ENCODE measurements at regions not wholly inside any gene's neighbourhood (a gene's known extent, or its start where the extent isn't known, plus 50 kb on each side); places are given as distances from the start of the nearest gene placed in this dataset.
"Not testable (repeated sequence)": the region's sequence is repeated elsewhere in the genome, so short reads cannot be mapped to it uniquely, and the experiment has no call there.

GRCh38 chr4:43607827-43608461 lies 715.4 kb downstream of the GRXCR1 start:
- no peak for DNase-seq (ENCODE audit: low read depth, low spot score)

DNA sequence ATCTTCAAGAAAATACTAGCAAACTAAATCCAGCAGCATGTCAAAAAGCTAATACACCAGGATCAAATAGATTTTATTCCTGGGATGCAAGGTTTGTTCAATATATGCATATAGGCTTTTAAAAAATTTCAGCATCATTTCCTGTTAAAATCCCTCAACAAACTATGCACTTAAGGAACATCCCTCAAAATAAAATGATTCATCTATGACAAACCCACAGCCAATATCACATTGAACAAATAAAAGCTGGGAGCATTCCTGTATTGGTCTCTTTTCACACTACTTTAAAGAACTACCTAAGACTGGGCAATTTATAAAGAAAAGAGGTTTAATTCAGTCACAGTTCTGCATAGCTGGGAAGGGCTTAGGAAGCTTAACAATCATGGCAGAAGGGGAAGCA lies 726.7 kb downstream of the GRXCR1 start:
- DNase-seq (ENCODE audit: low read depth, low spot score): no peak

GRCh38 chr4:43637893-43638292 lies 745.4 kb downstream of the GRXCR1 start:
- not testable (repeated sequence) for DNase-seq (ENCODE audit: low read depth, low spot score)

DNA sequence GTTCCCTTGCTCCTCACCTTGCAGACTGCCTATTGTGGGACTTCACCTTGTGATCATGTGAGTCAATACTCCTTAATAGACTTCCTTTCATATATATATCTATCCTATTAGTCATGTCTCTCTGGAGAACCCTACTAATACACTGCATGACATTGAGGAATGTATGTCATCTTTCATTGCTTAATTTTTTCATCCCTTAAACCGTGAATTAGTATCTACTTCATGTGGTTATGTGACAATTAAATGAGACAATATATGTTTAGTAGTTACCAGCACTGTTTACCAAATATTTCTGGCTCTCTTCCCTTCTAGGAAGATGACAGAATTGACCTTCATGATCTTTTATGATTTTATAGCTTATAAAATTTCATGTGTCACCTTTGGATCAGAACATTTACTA lies 759.5 kb downstream of the GRXCR1 start:
- no peak for DNase-seq (ENCODE audit: low read depth, low spot score)

DNA sequence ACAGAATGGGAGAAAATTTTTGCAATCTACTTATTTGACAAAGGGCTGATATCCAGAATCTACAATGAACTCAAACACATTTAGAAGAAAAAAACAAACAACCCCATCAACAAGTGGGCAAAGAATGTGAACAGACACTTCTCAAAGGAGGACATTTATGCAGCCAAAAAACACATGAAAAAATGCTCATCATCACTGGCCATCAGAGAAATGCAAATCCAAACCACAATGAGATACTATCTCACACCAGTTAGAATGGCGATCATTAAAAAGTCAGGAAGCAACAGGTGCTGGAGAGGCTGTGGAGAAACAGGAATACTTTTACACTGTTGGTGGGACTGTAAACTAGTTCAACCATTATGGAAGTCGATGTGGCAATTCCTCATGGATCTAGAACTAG lies 767.0 kb downstream of the GRXCR1 start:
- DNase-seq (ENCODE audit: low read depth, low spot score): not testable (repeated sequence)

DNA sequence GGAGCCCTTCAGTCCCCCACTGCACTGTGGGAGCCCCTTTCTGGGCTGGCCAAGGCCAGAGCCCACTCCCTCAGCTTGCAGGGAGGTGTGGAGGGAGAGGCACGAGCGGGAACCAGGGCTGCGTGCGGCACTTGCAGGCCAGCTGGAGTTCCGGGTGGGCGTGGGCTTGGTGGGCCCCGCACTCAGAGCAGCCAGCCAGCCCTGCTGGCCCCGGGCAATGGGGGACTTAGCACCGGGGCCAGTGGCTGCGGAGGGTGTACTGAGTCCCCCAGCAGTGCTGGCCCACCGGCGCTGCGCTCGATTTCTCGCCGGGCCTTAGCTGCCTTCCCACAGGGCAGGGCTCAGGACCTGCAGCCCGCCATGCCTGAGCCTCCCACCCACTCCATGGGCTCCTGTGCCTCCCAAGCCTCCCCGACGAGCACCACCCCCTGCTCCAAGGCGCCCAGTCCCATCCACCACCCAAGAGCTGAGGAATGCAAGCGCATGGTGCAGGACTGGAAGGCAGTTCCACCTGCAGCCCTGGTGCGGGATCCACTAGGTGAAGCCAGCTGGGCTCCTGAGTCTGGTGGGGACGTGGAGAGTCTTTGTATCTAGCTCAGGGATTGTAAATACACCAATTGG lies 776.2 kb downstream of the KCTD8 start:
- DNase-seq (ENCODE audit: low read depth, low spot score): not testable (repeated sequence)

DNA sequence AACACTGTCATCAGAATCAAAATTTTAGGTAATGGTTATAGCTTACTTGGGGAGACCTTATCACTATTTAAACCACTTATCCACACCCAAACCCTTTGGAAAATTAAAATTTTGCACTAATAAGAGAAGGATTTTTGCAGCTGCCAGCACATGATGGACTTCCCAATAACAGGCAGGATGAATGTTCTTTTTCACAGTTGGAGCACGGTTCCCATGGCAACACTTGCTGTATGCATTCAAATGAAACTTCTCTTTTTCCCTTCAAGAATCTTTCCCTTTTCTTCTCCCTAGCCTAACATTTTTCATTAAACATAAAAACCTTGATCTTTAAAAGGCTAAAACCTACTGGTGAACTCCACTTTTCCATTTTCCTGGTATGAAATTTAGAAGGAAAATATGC lies 768.2 kb downstream of the KCTD8 start:
- no peak for DNase-seq (ENCODE audit: low read depth, low spot score)

DNA sequence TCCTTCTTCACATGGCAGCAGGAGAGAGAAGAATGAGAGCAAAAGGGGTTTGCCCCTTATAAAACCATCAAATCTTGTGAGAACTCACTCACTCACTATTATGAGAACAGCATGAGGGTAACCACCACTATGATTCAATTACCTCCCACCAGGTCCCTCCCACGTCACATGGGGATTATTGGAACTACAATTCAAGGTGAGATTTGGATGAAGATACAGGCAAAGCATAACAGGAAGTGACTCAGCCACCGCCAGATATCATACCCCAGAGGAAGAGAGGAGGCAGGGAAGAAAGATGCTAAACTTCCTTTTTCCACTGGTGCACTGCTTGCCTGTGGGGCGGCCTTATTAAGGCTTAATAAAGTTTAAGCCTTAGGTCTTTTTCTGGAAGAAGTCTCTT lies 766.1 kb downstream of the KCTD8 start:
- DNase-seq (ENCODE audit: low read depth, low spot score): no peak

GRCh38 chr4:43690116-43690515 lies 758.5 kb downstream of the KCTD8 start:
- no peak for DNase-seq (ENCODE audit: low read depth, low spot score)

DNA sequence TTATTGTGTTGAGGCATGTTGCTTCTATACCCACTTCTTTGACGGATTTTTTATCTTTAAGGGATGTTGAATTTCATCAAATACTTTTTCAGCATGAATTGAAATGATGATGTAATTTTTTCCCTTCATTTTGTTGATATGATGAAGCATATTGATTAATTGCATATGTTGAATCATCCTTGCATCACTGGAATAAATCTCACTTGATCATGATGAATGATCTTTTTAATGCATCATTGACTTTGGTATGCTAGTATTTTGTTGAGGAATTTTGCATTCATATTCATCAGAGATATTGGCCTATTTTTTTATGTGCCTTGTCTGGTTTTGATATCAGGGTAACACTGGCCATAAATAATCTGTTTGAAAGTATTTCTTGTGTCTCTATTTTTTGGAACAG lies 754.7 kb downstream of the KCTD8 start:
- DNase-seq (ENCODE audit: low read depth, low spot score): no peak

- DNase-seq (ENCODE audit: low read depth, low spot score): no peak
Observed at GRCh38 chr4:43709443-43709842, 739.2 kb downstream of the KCTD8 start.

DNA sequence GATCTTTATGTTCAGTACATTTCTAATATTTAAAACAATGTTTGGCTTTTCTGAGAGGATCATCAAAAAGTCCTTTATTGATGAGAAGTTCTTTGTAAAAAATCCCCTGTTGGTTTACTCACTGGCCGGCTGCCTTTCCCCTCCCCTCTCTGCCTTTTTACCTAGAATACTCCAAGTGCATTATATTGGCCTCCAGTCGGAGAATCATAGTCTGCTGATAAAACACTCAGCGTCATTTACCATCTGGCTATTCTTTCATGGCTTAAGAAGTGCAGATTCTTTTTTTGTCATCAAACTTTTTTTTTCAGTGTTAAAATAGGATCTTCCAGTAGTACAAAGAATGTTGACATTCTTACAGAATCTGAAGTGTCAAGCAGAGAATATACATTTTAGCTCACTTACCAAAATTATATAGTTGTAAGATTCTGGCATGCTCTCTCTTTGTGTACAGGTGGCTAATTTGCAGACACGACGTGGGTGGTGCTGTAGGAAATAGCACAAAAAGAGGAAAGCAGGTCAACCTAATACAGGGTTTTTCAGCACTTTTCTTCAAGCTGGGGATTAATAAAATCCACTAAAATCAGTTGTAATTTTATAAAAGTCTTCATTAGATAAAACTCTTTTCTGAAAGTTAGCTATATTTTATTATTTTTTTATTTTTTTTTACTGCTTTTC lies 731.8 kb downstream of the KCTD8 start:
- no peak for DNase-seq (ENCODE audit: low read depth, low spot score)

- no peak for DNase-seq (ENCODE audit: low read depth, low spot score)
Observed at GRCh38 chr4:43718369-43718768, 730.2 kb downstream of the KCTD8 start.

- DNase-seq (ENCODE audit: low read depth, low spot score): no peak
Observed at GRCh38 chr4:43732829-43733426, 715.7 kb downstream of the KCTD8 start.

DNA sequence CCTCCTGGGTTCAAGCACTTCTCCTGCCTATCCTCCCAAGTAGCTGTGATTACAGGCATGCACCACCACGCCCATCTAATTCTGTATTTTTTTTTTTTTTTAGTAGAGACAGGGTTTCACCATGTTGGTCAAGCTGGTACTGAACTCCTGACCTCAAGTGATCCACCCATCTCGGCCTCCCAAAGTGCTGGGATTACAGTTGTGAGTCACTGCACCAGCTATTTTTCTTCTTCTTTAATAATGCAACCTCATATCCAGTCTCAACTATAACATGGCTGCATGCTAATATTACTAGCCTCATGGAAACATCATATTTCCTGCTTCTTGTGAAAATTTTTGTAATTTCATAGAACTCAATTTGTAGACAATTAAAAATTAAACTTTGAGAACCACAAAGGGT lies 706.5 kb downstream of the KCTD8 start:
- DNase-seq (ENCODE audit: low read depth, low spot score): no peak

- DNase-seq (ENCODE audit: low read depth, low spot score): no peak
Observed at GRCh38 chr4:43754566-43754965, 694.0 kb downstream of the KCTD8 start.

DNA sequence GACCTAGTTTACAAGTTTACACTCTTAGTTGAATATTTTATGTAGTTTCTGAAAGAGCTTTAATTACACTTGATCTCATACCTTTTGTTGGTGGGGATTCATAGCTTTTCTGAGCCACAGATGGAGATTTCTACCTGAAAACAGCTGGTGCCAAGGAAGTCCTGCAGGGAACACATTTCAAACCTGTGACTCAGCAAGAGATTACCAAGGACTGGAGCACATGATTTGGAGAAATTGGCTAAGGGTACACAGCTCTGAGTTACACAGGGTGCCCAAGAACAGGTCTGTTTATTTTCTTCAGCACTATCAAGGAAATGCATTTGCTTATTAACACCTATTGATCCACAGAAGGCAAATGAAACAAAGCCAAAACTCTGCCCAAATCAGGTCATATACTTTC lies 691.5 kb downstream of the KCTD8 start:
- no peak for DNase-seq (ENCODE audit: low read depth, low spot score)

DNA sequence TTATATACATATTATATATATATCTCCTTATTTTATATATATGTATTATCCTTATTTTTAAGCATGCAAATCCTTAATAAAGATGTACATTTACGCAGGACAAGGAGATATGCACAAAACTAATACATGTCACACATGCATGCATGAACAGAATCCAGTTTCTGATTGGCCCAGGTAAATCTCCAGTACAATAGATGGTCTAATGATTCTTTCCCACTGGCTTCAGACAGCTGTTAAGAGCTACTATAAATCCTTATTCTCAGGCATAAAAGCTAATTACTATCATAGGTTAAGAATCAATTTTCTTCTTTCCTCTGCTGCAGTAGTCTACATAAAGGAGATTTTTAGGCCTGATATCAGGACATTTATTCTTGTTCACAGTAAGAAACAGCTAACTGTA lies 689.8 kb downstream of the KCTD8 start:
- DNase-seq (ENCODE audit: low read depth, low spot score): no peak

GRCh38 chr4:43763029-43763610 lies 685.5 kb downstream of the KCTD8 start:
- no peak for DNase-seq (ENCODE audit: low read depth, low spot score)

DNA sequence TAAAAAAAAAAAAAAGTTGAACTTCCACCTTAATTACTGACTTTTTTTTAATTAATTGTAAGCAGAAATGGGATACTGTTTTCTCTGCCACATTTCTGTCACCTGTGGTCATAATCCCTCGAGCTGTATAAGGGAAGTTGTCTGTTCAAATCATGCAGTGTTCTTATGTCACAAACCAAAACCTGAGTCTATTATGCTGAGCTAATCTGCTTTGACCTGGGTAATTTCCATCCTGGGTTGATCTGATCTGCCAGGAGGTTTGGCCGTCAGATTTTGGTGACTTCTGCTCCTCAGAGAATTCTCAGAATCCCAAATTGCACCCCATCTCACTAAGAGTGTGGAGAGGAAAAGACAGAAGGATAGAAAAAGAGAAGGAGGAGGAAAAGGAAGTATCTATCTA lies 683.1 kb downstream of the KCTD8 start:
- DNase-seq (ENCODE audit: low read depth, low spot score): no peak

- no peak for DNase-seq (ENCODE audit: low read depth, low spot score)
Observed at GRCh38 chr4:43766648-43767047, 682.0 kb downstream of the KCTD8 start.

DNA sequence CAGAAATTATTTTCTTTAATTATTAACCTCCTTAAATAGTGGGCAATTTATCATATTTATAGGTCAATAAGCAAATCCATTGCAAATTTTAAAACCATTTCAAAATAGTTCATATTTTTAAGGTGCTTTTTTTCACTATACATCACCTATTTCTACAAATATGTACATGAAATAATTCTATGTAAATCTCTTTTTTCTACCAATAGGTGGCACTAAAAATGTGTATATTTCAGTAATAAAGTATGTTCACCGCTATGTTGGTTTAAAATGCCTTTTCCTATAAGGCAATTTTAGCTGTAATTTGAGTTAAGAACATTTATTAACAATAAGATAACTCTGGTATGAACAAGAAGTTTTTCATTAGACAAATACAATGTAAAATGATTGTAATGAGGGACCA lies 672.2 kb downstream of the KCTD8 start:
- DNase-seq (ENCODE audit: low read depth, low spot score): no peak
